ENCODE measurements at regions not wholly inside any gene's neighbourhood (a gene's known extent, or its start where the extent isn't known, plus 50 kb on each side); places are given as distances from the start of the nearest gene placed in this dataset.
"Not testable (repeated sequence)": the region's sequence is repeated elsewhere in the genome, so short reads cannot be mapped to it uniquely, and the experiment has no call there.

DNA sequence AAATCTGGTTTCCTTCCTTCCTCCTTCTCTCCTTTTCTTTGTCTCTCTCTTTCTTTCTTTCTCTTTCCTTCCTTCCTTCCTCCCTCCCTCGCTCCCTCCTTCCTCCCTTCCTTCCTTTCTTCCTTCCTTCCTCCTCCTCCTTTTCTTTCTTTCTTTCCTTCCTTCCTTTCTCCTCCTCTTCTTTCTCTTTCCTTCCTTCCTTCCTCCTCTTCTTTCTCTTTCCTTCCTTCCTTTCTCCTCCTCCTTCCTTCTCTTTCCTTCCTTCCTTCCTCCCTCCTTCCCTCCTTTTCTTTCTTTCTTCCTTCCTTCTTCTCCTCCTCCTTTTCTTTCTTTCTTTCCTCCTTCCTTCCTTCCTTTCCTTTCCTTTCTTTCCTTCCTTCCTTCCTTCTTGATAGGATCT is 61.2 kb downstream of the VIP start:
- Histone ChIP-seq H3K4me1 (no peaks in the 10 kb centered on the region), H3K9me3 (no peaks in the 10 kb centered on the region), H3K4me3 (no peak overlapping the region), H3K27me3 (ENCODE audit: low read depth) (no peaks in the 10 kb centered on the region), H3K27ac (no peak overlapping the region), H3K36me3 (no peaks in the 10 kb centered on the region)
- intact Hi-C loops (cut with DNase I), result no loop called here
- no peak for TF ChIP-seq CTCF (IDR thresholded peaks at IDR 0.05)
- ATAC-seq (no peak), DNase-seq (no peak)

GRCh38 chr6:152815230-152815872 is 64.8 kb downstream of the VIP start:
- DNase-seq (no peak), ATAC-seq (no peak)
- Histone ChIP-seq H3K4me3 (no peak overlapping the region), H3K27ac (no peak overlapping the region), H3K27me3 (ENCODE audit: low read depth) (no peaks in the 10 kb centered on the region), H3K9me3 (no peaks in the 10 kb centered on the region), H3K36me3 (no peaks in the 10 kb centered on the region), H3K4me1 (no peaks in the 10 kb centered on the region)
- no peak for TF ChIP-seq CTCF (IDR thresholded peaks at IDR 0.05)
- intact Hi-C loops (cut with DNase I), result no loop called here

DNA sequence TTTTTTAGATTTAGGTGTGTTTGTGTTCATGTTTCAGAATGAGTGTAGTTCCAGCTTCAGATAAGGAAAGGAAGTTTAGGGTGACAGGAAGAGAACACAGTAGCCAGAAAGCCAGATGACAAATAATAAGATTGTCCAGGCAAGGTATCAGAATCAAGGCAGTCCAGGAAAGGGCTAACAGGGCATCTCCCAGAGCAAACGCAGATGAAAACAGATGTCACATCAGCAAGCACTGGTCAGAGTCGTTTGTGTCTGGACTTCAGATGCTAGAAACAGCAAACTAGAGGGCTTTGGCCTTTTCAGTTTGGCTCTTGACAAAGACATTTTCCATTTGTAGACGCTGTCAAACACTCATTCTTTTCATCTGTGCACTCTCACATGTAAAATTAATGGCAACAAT is 65.5 kb downstream of the VIP start:
- DNase-seq, result no peak
- no peaks in the 10 kb centered on the region for H3K4me1 ChIP-seq
- H3K9me3 ChIP-seq, result no peaks in the 10 kb centered on the region
- no peaks in the 10 kb centered on the region for H3K36me3 ChIP-seq
- H3K27me3 ChIP-seq (ENCODE audit: low read depth), result no peaks in the 10 kb centered on the region
- no peak for TF ChIP-seq CTCF (IDR thresholded peaks at IDR 0.05)
- no peak overlapping the region for H3K4me3 ChIP-seq
- intact Hi-C loops (cut with DNase I), result no loop called here
- H3K27ac ChIP-seq, result no peak overlapping the region
- ATAC-seq, result no peak

GRCh38 chr6:152821525-152821924 is 70.9 kb downstream of the VIP start:
- Histone ChIP-seq H3K36me3 (no peaks in the 10 kb centered on the region), H3K9me3 (no peaks in the 10 kb centered on the region), H3K27me3 (ENCODE audit: low read depth) (no peaks in the 10 kb centered on the region), H3K4me3 (no peak overlapping the region), H3K27ac (no peak overlapping the region), H3K4me1 (no peaks in the 10 kb centered on the region)
- no peak for TF ChIP-seq CTCF (IDR thresholded peaks at IDR 0.05)
- DNase-seq (no peak), ATAC-seq (no peak)
- intact Hi-C loops (cut with DNase I), result no loop called here

DNA sequence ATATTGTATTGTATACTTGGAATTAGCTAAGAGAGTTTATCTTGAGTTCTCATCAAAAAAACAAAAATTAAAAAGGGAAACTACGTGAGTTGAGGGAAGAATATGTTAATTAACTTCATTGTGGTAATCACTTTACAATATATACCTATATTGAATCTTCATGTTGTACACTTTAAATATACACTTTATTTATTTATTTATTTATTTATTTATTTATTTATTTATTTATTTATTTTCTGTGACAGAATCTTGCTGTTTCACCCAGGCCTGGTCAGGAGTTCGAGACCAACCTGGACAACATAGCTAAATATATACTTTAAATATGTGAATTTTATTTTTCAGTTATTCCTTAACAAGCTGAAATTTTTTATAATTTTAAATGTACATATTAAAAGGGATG is 74.1 kb downstream of the VIP start:
- Histone ChIP-seq H3K9me3 (no peaks in the 10 kb centered on the region), H3K36me3 (no peaks in the 10 kb centered on the region), H3K27me3 (ENCODE audit: low read depth) (no peaks in the 10 kb centered on the region), H3K4me3 (no peak overlapping the region), H3K4me1 (no peaks in the 10 kb centered on the region), H3K27ac (no peak overlapping the region)
- intact Hi-C loops (cut with DNase I), result no loop called here
- no peak for DNase-seq
- ATAC-seq, result no peak
- TF ChIP-seq CTCF (IDR thresholded peaks at IDR 0.05), result no peak

- no peak for TF ChIP-seq CTCF (IDR thresholded peaks at IDR 0.05)
- Histone ChIP-seq H3K27ac (no peak overlapping the region), H3K9me3 (no peaks in the 10 kb centered on the region), H3K27me3 (ENCODE audit: low read depth) (no peaks in the 10 kb centered on the region), H3K4me1 (no peaks in the 10 kb centered on the region), H3K4me3 (no peak overlapping the region), H3K36me3 (no peaks in the 10 kb centered on the region)
- ATAC-seq (no peak), DNase-seq (no peak)
- intact Hi-C loops (cut with DNase I), result no loop called here
These were observed 77.8 kb downstream of the VIP start for GRCh38 chr6:152828431-152828830.

- H3K4me3 ChIP-seq; H3K27ac ChIP-seq; intact Hi-C loops (cut with DNase I); ATAC-seq; H3K9me3 ChIP-seq; H3K36me3 ChIP-seq; H3K27me3 ChIP-seq (ENCODE audit: low read depth); DNase-seq; H3K4me1 ChIP-seq: not testable (repeated sequence)
These were observed 83.8 kb downstream of the VIP start for GRCh38 chr6:152834366-152834765.

All from lower lobe of right lung (tissue), 2 donors.